H1 (cell line): ENCODE measurements at regions not wholly inside any gene's neighbourhood (a gene's known extent, or its start where the extent isn't known, plus 50 kb on each side); places are given as distances from the start of the nearest gene placed in this dataset.

Source experiments
- EGR1 ChIP-seq: IDR thresholded peaks from 2 replicates; pipeline ENCODE4 v1.6.1; 2011; ENCODE audit warnings: low read depth, low read length, borderline replicate concordance
- JUN ChIP-seq: IDR thresholded peaks from 2 replicates; pipeline ENCODE4 v1.6.1; 2011; ENCODE audit warnings: low read depth, mild to moderate bottlenecking, improper control_type of control experiment, low read length
- POLR2A ChIP-seq, 2 experiments: IDR thresholded peaks; 1 replicate in 1 of 2; 2 replicates in 1 of 2; pipeline ENCODE4 v1.6.1; 2011; ENCODE audit warnings: low read depth in 2 of 2, low read length in 2 of 2, mild to moderate bottlenecking in 2 of 2; ENCODE audit errors: control extremely low read depth in 1 of 2
- POLR2AphosphoS5 ChIP-seq: IDR thresholded peaks from 2 replicates; pipeline ENCODE4 v1.6.1; 2011; ENCODE audit warnings: low read depth, low read length
- RAD21 ChIP-seq, 2 experiments: IDR thresholded peaks in 1 of 2; conservative IDR thresholded peaks in 1 of 2; 2 replicates each; pipeline ENCODE4 v1.6.1; 2011; ENCODE audit warnings: low read depth in 2 of 2, low read length in 2 of 2, improper control_type of control experiment in 1 of 2, inconsistent platforms in 1 of 2, mild to moderate bottlenecking in 1 of 2, moderate library complexity in 1 of 2
- TEAD4 ChIP-seq: IDR thresholded peaks from 2 replicates; pipeline ENCODE4 v1.6.1; 2012; ENCODE audit warnings: low read depth, low read length, inconsistent platforms, mixed read lengths
- YY1 ChIP-seq: IDR thresholded peaks from 2 replicates; pipeline ENCODE4 v1.6.1; 2011; ENCODE audit warnings: low read depth, mild to moderate bottlenecking, low read length
- TF ChIP-seq, protein P1 (sequence below), 3 experiments: IDR thresholded peaks; 1 replicate in 2 of 3; 2 replicates in 1 of 3; pipeline versions ENCODE4 v1.5.1 to v1.6.1; 2011; ENCODE audit warnings: low read length in 3 of 3, mild to moderate bottlenecking in 3 of 3, inconsistent platforms in 2 of 3, low read depth in 1 of 3, moderate library complexity in 1 of 3; ENCODE audit not compliant: insufficient read depth in 1 of 3; ENCODE audit errors: control extremely low read depth in 1 of 3
- TF ChIP-seq, protein P2 (sequence below): IDR thresholded peaks from 2 replicates; pipeline ENCODE4 v1.6.1; 2012; ENCODE audit warnings: inconsistent platforms

DNA sequence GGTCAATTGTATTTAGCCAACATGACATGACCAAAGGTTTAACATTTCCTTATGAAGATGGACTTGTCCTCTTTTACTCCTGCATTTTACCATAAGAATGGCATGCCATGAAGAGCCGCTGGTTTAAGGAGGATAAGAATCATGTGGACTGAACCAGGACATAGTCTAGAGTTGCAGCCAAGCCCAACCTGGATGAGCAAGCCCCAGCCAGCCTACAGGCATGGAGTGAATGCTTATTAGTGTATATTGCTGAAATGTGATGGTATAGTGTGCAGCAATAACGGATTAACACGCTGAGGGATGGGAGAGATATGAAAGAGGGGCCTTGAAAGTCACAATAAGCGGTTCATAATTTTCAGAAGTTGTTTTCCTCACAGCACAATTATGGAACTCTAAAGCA, 523.2 kb downstream of the NTRK2 start:
- TF ChIP-seq RAD21 (IDR thresholded peaks at IDR 0.05 in 1 of 2, conservative IDR thresholded peaks at IDR 0.05 in 1 of 2; ENCODE audit: low read depth in 2 of 2, low read length in 2 of 2) (no peak), JUN (no peak), POLR2A (IDR thresholded peaks at IDR 0.05; ENCODE audit: control extremely low read depth in 1 of 2, low read depth in 2 of 2, low read length in 2 of 2) (no peak), EGR1 (no peak), POLR2AphosphoS5 (no peak), TEAD4 (no peak), YY1 (no peak)
- TF ChIP-seq, protein P1, sequence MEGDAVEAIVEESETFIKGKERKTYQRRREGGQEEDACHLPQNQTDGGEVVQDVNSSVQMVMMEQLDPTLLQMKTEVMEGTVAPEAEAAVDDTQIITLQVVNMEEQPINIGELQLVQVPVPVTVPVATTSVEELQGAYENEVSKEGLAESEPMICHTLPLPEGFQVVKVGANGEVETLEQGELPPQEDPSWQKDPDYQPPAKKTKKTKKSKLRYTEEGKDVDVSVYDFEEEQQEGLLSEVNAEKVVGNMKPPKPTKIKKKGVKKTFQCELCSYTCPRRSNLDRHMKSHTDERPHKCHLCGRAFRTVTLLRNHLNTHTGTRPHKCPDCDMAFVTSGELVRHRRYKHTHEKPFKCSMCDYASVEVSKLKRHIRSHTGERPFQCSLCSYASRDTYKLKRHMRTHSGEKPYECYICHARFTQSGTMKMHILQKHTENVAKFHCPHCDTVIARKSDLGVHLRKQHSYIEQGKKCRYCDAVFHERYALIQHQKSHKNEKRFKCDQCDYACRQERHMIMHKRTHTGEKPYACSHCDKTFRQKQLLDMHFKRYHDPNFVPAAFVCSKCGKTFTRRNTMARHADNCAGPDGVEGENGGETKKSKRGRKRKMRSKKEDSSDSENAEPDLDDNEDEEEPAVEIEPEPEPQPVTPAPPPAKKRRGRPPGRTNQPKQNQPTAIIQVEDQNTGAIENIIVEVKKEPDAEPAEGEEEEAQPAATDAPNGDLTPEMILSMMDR (IDR thresholded peaks at IDR 0.05; ENCODE audit: control extremely low read depth in 1 of 3, insufficient read depth in 1 of 3, low read depth in 1 of 3, low read length in 3 of 3) = no peak
- TF ChIP-seq, protein P2, sequence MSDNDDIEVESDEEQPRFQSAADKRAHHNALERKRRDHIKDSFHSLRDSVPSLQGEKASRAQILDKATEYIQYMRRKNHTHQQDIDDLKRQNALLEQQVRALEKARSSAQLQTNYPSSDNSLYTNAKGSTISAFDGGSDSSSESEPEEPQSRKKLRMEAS = no peak
